ENCODE measurements at regions not wholly inside any gene's neighbourhood (a gene's known extent, or its start where the extent isn't known, plus 50 kb on each side); places are given as distances from the start of the nearest gene placed in this dataset.
"Not testable (repeated sequence)": the region's sequence is repeated elsewhere in the genome, so short reads cannot be mapped to it uniquely, and the experiment has no call there.

- DNase-seq (ENCODE audit: low read depth, low spot score): no peak
These were observed 489.2 kb upstream of the C1orf87 start for GRCh38 chr1:60562740-60563139.

DNA sequence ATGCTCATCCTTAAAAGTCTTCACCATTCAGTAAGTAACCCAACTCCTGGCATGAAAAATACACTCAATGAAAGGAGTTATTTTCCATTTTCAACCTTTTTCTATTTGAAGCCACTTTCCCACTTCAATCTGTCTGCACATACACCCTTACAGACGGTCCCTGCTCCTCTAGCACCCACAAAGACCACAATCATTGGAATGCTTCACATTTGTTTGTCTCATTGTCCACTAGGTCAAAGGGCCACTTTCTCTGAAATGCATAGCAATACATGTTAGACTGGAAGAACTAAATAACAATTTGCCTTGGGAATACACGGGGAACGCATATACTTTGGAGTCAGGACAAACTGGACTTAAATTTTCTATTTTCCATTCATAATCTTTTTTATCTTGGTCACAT lies 487.1 kb upstream of the C1orf87 start:
- DNase-seq (ENCODE audit: low read depth, low spot score): no peak

GRCh38 chr1:60558236-60558635 lies 484.7 kb upstream of the C1orf87 start:
- DNase-seq (ENCODE audit: low read depth, low spot score): no peak

DNA sequence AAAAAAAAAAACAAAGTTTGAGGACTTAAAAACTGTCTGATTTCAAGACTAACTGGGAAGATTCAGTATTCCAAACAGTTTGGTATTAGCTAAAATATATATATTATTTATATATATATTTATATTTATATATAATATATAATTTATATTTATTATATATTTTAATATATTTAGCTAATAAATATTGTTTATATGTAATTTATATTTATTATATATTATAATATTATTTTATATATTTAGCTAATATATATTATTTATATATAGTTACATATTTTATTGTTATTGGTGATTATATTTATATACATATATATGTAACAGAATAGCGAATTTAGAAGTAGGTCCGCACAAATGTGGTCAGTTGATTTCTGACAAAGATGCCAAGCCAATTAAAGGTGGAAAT lies 480.2 kb upstream of the C1orf87 start:
- DNase-seq (ENCODE audit: low read depth, low spot score): no peak

DNA sequence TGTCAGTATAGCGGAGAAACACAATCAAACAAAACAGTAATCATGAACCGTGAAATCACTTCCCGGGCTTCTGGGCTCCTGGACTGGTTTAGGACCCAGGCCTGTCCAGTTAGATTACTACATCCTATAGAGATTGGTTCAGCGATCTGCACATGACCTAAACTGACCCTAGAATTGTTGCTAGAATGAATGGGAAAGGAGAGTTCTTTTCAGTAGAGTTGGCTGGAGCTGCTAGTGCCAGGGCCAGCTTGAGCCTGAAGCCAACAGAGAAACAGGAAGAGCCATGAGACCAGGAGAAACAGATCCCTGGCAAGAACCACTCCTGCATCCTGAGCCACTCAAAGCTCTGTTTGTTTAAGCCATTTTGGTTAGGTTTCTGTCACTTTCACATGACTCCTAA lies 474.3 kb upstream of the C1orf87 start:
- DNase-seq (ENCODE audit: low read depth, low spot score): no peak

GRCh38 chr1:60541831-60542532 lies 468.4 kb upstream of the C1orf87 start:
- no peak for DNase-seq (ENCODE audit: low read depth, low spot score)

DNA sequence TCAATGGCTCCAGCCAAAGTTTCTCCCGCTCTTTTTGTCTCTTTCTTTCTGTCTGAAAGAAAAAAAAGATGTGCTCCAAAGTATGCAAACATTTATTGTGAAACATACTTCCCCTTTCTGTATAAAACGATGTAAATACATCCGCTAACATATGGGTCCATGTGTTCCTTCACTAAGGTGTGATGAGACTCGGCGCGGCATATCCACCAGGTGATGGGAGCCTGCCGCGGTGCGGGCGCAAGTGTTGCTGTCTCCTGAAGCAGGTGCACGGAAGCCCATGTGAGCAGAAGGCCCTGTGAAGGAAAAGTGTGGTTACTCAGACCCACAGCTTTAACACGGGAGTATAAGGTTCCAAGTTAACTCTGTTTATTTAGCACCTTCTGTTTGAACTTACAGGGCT lies 466.6 kb upstream of the C1orf87 start:
- DNase-seq (ENCODE audit: low read depth, low spot score): no peak

DNA sequence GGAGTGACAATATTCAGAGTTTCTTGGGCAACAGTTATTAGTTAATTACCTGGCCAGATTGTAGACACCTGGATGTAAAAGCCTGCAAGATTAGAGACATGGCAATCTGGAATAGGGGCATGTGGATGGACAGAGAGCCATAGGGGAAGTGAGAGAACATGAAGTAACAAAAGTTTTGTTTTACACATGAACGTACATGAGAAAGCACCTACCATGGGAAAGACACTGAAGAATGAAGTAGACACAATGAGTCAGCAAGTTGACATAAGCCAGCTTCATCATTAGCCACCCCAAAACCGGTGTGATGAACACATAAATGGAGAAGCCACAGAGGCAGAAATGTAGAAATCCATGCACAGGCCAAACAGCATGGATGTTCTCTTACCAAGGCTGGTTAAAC lies 462.1 kb upstream of the C1orf87 start:
- DNase-seq (ENCODE audit: low read depth, low spot score): no peak

DNA sequence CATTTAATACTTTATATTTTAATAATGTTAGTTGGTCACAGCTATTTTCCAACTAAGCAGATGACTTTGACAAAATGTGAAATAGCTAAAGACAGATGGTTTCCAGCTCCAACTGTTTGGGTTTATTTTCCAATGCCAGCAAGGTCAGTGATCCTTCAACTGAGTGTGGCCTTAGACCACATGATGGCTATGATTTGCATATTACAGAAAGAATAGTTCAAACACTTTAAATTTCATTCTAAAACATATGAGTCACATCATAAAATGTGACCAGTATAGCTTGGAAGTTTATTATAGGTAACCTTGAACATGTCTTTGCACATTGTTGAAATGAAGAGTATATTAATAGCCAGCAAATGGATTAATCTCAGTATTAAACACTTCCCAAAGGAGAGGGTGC lies 454.0 kb upstream of the C1orf87 start:
- no peak for DNase-seq (ENCODE audit: low read depth, low spot score)

DNA sequence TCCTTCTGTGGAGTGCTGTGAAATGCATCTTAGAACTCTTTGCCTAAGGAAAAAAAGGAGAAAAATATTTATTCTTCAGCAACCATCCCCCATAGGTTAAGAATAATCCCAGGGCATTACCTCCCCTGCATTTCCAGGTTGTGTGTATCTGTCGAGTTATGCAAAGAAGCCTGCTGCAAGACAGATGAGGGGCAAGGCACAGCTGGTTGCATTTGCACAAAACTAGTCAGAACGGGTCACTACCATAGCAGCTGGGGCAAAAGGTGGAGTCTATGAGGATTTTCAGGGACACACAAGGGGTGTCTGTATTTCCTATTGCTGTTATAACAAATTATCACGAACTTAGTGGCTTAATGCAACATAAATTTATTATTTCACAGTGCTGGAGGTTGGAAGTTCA lies 443.4 kb upstream of the C1orf87 start:
- no peak for DNase-seq (ENCODE audit: low read depth, low spot score)

DNA sequence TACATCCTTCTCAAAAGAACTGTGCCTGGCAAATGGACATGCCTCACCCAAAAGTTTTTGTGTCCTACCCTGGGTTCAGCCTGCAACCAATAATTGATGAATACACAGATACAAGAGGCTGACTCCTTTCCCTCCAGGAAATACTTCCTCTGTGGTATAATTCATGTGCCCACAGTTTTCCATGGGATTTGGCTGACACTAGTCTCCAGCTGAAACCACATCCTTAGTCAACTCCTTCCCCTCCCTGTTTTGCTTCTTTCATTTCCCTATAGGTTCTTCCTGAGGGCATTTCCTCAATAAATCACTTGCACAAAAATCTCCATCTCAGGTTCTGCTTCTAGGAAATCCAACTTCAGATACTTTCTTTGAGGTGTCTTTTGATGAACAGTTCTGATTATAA lies 436.6 kb upstream of the C1orf87 start:
- no peak for DNase-seq (ENCODE audit: low read depth, low spot score)

DNA sequence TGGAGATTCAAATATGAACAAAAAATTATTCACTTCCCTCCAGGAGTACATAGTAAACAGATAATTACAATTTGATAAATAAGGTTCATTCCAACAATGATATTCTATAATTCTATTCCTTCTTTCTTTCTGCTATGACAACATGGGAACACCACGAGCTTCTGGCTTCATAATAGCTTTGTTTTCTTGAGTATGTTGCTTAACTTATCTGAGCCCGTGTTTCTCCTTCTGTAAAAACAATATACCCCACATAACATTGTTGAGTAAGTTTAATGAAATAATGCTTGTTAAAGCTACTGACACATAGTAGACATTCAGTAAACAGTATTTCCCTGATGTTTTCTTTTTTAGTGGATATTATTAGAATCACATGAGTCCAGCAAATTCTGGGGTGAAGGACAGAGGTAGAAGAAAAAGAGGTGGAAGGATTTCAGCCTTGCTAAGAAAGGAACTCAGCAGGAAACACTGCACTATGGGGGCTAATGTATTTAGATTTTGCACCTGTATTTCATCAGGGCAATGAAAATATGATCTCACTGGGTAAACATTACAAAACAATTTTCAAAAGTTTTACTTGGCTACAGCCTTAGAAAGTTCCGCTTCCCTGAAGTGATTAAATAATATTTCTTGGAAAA lies 430.8 kb upstream of the C1orf87 start:
- DNase-seq (ENCODE audit: low read depth, low spot score): peak; percentile 66

DNA sequence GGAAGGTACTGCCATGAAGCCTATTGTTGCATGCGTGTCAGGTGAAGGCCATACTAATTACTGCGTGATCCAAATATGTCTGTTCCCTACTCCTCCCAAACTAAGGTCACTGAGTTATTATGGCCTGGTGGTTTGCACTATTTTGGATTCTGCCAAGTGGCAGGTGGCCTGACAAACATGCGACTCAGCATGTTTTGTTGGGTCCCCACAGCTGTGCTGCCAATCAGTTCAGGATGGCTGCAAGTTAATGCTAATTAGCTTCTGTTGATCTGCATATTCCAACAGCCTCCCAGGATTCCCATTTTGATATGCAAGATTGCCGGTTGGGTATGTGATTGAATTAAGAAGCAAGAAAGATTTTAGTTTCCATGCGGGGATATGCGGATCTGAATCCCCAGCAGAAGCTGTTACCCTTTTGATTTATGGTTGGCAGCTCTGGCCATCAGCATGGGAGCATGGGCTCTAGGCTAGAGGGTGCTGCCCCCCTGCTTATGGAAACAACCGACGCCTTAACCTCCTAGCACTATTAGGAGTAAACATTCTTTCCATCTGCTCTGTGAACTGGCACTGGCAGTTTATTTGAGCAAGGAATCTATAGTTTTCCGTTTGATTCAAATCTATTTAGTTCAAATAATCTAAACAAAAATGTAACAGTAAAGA lies 429.8 kb upstream of the C1orf87 start:
- DNase-seq (ENCODE audit: low read depth, low spot score): no peak

DNA sequence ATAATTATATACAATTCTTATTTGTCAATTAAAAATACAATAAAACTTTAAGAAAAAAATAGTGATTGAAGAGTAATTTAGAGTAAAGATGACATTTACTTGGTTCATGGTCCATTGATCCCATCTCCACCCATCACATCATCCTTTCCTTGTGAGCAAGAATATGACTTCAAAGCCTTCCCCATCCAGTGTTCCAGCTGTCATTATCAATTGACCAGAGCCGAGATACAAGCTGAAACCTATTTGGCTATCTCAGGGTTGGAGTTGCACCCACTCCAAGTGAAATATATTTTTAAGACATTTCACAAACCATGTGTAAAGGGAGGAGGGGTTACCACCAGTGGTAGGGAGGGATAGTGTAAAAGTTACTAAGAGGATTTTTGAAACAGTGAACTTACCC lies 428.9 kb upstream of the C1orf87 start:
- no peak for DNase-seq (ENCODE audit: low read depth, low spot score)

DNA sequence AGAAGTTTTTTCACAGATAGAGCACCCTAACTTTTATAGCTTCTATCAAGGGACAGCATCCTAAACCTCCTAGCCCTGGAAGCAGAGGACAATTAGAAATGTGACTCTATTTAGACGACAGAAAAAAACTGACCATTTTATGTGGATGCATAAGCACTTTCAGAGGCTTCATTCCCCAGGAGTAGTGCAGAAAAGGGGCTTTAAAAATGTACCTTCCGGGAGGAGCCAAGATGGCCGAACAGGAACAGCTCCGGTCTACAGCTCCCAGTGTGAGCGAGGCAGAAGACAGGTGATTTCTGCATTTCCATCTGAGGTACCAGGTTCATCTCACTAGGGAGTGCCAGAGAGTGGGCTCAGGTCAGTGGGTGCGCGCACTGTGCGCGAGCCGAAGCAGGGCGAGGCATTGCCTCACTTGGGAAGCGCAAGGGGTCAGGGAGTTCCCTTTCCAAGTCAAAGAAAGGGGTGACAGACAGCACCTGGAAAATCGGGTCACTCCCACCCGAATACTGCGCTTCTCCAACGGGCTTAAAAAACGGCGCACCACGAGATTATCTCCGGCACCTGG lies 416.4 kb upstream of the C1orf87 start:
- DNase-seq (ENCODE audit: low read depth, low spot score): not testable (repeated sequence)

DNA sequence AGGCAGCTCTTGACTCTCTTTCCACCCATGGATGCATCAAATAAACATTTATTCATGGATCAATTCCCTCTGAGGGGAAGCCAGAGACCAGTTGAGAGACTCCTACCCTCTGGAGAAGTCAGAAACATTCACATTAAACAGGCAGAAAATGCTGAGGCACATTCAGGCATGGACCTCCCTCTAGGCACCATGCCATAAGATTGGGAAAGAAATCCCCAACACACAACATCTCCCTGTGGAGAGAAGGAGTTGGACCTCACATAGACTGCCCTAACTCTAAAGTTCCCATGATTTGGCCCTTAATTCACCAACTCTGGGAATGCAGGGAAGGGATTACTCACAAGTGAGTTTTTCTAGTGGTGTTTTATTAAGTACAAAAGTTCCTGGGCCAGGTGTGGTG lies 415.3 kb upstream of the C1orf87 start:
- no peak for DNase-seq (ENCODE audit: low read depth, low spot score)

DNA sequence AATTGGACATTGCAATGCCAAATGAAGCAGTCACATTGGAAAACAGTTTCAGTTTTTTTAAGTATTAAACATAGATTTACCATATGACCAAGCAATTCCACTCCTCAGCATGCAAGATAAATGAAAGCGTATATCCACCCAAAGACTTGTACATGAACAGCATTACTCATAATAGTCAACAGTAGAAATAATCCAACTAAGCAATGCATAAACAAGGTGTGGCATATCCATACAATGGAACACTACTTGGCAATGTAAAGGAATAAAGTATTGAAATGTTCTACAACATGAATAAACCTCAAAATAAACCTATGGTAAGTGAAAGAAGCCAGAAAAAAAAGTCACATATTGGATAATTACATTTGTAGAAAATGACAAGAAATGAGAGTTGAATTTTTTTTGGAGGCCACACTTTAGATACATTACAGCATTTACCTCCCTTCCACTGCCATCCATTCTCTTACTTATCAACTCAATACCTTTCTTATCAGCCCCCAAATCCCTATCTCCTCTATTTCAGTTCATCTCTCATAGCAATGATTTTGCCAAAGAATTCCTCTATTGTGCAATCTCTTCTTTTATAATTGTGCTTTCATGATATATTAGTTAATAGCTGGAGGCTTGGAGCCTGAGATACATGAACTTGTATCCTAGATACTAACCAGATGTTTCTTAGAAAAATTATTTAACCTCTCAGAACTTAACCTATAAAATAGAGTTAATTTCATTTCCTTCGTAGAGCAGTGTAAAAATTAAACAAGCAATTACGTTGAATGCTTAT lies 414.2 kb upstream of the C1orf87 start:
- no peak for DNase-seq (ENCODE audit: low read depth, low spot score)

- no peak for DNase-seq (ENCODE audit: low read depth, low spot score)
These were observed 409.9 kb upstream of the C1orf87 start for GRCh38 chr1:60483509-60483908.

- DNase-seq (ENCODE audit: low read depth, low spot score): no peak
These were observed 396.7 kb upstream of the C1orf87 start for GRCh38 chr1:60470246-60470645.

GRCh38 chr1:60463786-60464185 lies 390.2 kb upstream of the C1orf87 start:
- no peak for DNase-seq (ENCODE audit: low read depth, low spot score)

DNA sequence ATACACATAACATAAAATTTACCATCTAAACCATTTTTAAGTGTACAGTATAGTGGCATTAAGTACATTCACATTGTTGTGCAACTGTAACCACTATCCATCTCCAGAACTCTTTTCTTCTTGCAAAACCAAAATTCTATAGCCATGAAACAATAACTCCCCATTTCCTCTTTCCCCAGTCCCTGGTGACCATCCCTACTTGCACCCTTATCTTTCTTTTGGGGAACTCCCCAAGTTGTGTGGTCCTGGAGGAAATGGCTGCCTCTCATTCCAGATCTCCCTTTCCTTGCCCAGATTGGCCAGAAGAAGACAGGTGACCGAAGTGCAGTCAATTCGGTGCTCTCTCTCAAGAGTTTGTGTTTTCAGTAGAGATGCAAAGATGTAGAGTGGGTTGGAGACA lies 389.6 kb upstream of the C1orf87 start:
- no peak for DNase-seq (ENCODE audit: low read depth, low spot score)

Data from brain pericyte (primary cell).